AG10803 (cell line): ENCODE measurements at regions not wholly inside any gene's neighbourhood (a gene's known extent, or its start where the extent isn't known, plus 50 kb on each side); places are given as distances from the start of the nearest gene placed in this dataset.

Experiments
- DNase-seq: peaks from one replicate; pipeline ENCODE4 v3.0.0; 2010; ENCODE audit warnings: low read depth
- H3K4me3 ChIP-seq: 2 replicates; pipeline ENCODE4 v1.5.1; 2011; ENCODE audit warnings: mild to moderate bottlenecking, low read length, control low read depth
- CTCF ChIP-seq: conservative IDR thresholded peaks from 2 replicates; pipeline ENCODE4 v1.5.1; 2011; ENCODE audit warnings: mild to moderate bottlenecking, low read length, control low read depth, inconsistent platforms

GRCh38 chr7:156155988-156156733, 343.9 kb upstream of the SHH start:
- TF ChIP-seq CTCF = no peak
- no peak for DNase-seq
- H3K4me3 ChIP-seq = no peak overlapping the region

GRCh38 chr7:156153590-156153989, 341.3 kb upstream of the SHH start:
- no peak for DNase-seq
- no peak for TF ChIP-seq CTCF
- no peak overlapping the region for H3K4me3 ChIP-seq

- no peak overlapping the region for H3K4me3 ChIP-seq
- no peak for TF ChIP-seq CTCF
- no peak for DNase-seq
These were observed 340.1 kb upstream of the SHH start for GRCh38 chr7:156152390-156152789.

- TF ChIP-seq CTCF = no peak
- DNase-seq = no peak
- no peak overlapping the region for H3K4me3 ChIP-seq
These were observed 339.4 kb upstream of the SHH start for GRCh38 chr7:156151658-156152057.

- DNase-seq = no peak
- no peak for TF ChIP-seq CTCF
- H3K4me3 ChIP-seq = no peak overlapping the region
These were observed 338.8 kb upstream of the SHH start for GRCh38 chr7:156151078-156151477.

GRCh38 chr7:156148995-156149394, 336.7 kb upstream of the SHH start:
- H3K4me3 ChIP-seq = no peak overlapping the region
- TF ChIP-seq CTCF = no peak
- DNase-seq = no peak

GRCh38 chr7:156148547-156148946, 336.3 kb upstream of the SHH start:
- no peak overlapping the region for H3K4me3 ChIP-seq
- no peak for DNase-seq
- no peak for TF ChIP-seq CTCF
